HG03457 (cell line): ENCODE measurements at regions not wholly inside any gene's neighbourhood (a gene's known extent, or its start where the extent isn't known, plus 50 kb on each side); places are given as distances from the start of the nearest gene placed in this dataset.

ENCODE experiments used
- ATAC-seq: cut with Tn5 transposase; IDR thresholded peaks from one replicate; pipeline ENCODE4 v1.9.1; 2021; ENCODE audit warnings: moderate number of reproducible peaks; ENCODE audit not compliant: unreplicated experiment

GRCh38 chr5:8314965-8315364 lies 446.0 kb downstream of the MTRR start:
- ATAC-seq = no peak

DNA sequence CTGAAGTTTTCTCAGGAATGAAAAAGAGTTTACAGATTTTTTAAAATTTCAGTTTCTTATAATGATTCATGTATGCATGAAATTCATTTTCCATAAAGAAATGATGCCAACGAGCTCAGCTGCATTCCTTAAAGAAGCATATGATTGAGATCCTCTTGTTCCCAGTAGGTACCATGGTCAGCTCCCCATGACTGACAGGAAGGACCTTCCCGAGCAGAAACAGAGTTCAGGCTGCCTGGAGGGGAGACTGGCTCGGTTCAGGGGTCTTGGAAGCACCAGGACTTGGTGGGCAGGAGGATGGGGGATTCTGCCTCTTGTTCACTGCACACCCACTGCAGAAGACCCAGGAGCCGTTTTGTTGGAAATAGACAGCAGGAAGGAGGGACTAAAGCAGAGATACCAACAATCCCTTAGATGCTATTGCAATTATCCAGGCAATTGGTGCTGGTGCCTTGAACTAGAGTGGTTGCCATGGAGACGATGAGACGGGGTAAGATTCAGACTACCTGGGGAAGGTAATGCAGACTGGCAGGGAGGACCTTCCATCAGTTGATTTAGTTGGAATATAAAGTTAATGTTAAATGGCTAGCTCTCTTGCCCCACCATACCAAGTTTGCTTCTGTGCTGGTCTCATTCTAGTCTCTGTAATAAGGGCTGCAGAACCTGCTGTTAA lies 447.8 kb downstream of the MTRR start:
- no peak for ATAC-seq

GRCh38 chr5:8317335-8317734 lies 448.4 kb downstream of the MTRR start:
- no peak for ATAC-seq

GRCh38 chr5:8320244-8320643 lies 451.3 kb downstream of the MTRR start:
- ATAC-seq = no peak

GRCh38 chr5:8321272-8321671 lies 452.3 kb downstream of the MTRR start:
- ATAC-seq = no peak

DNA sequence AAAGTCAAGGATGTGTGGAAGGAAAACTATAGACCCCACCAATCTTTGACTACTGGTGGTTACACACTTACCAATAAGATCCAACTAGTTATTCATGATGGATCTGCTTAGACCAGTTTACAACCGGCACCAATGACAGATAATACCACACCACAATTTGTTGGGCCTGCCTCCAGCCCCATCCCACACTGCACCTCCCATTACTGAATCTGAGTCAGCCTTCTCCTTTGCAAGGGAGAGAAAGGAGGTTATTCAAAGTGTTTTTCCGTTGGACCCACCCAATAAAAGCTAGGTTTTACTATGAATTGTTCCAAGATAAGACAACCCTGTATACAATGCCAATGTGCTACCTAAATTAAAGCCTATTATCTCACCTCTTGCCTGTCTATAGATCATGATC lies 453.5 kb downstream of the MTRR start:
- no peak for ATAC-seq

GRCh38 chr5:8327016-8327415 lies 458.1 kb downstream of the MTRR start:
- ATAC-seq = no peak

DNA sequence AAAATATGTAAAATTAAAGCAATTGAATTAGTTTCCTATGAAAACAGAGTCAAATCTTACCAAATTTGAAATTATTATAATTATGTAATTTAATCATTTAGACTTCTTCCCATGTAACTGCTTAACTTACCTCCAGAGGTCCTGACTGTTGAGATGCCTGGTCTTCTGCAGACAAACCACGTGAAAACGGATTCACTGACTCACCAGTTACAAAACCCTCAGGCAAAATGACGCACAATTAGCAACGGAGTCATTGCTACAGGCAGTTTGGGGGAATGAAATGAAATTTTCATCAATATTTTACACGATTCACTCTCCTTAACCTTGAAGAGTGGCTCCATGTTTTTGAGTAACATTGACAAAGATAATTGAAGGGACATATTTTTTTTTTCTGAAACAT lies 460.8 kb downstream of the MTRR start:
- ATAC-seq = no peak

- ATAC-seq = no peak
These were observed 463.9 kb downstream of the MTRR start for GRCh38 chr5:8332666-8333445.

DNA sequence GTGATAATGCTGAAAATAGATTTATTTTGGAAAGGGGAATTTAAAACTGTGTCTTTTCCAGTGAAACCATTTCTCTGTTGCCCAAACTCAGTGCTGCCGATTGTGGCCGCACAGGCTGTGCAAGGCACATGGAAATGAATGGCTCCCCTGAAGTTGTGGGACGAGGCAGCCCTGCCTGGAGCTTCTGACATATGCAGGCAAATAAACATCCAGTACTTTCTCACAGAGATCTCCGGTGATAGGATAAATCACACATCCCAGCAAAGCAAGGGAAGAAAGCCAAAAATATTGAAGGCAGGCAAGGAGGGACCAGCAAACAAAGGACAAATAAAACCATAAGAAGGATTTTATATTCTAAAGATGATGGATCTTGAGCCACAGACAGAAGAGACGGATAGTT lies 464.5 kb downstream of the MTRR start:
- ATAC-seq = no peak

- no peak for ATAC-seq
These were observed 465.0 kb downstream of the MTRR start for GRCh38 chr5:8333977-8334376.

DNA sequence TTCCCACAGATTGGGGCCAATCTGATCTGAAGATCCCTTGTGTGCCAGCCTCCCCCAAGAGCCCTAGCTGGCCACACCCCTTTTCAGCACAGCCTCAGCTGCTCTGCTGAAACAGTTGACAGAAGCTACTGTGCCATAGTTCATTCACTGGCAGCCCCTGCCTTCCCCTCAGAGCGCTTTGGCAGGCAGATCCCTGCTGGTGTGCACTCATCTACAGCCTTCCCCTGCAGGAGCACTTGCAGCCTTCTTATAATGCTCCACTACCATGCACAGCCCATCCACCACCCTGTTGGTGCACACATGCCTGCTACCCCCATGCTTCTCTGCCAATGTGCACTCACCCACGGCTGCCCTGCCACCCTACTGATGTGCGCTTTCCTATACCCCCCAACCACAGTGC lies 471.3 kb downstream of the MTRR start:
- no peak for ATAC-seq

- no peak for ATAC-seq
These were observed 471.9 kb downstream of the MTRR start for GRCh38 chr5:8340739-8341344.

DNA sequence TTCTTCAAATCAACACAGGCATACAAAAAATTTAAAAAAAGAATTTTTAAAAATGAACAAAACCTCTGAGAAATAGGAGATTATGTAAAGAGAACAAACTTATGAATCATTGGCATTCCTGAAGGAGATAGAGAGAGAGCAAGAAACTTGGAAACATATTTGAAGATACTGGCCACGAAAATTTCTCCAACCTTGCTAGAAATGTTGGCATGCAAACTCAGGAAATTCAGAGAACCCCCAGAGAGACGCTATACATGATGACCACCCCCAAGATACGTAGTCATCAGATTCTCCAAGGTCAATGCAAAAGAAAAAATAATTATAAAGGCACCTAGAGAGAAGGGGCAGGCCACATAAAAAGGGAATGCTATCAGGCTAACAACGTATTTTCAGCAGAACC lies 472.5 kb downstream of the MTRR start:
- no peak for ATAC-seq

DNA sequence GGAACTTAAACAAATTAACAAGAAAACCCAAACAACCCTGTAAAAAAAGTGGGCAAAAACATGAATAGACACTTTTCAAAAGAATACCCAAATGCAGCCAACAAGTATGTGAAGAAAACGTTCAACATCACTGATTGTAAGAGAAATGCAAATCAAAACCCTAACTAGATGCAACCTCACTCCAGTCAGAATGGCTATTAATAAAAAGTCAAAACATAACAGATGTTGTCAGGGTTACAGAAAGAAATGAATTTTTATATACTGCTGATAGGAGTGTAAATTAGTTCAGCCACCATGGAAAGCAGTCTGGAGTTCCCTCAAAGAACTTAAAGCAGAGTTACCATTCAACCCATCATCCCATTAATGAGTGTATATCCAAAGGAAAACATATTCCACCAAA lies 479.0 kb downstream of the MTRR start:
- ATAC-seq = no peak

DNA sequence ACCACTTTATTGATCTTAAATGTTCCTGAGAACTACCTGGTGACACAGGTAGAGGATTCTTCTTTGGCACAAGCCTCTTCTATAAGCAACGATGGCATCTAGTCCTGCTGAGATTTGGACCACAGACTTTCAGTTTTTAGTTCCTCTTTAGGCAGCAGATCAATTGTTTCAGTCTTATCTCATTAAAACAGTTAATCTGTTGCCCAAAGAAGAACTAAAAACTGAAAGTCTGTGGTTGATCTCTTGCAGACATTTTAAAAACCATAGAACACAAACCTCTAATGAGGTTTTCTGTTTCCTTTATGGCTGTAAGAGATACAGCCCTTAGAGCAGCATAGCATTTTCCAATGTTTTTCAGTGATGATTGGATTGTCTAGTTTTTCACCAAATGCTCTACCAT lies 480.9 kb downstream of the MTRR start:
- ATAC-seq = peak; percentile 97

GRCh38 chr5:8350644-8351339 lies 481.8 kb downstream of the MTRR start:
- no peak for ATAC-seq

DNA sequence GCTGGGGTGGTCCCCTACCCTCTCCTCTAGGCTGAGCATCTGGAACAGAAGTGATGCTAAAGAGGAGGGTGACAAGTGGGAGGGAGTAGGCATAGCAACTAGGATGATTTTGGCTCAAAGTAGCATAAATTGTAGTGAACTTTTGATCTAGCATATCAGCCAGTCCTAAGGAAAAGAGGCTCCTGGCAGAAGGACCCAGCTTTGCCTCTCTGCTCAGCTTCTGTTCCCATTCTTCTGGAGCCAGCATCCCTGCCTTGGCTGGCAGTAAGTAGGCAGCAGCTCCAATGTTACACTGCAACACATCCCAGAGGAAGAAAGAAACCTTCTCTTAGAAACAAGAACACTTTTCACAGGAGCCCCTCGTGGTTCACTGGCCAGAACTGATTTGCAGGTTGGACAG lies 487.0 kb downstream of the MTRR start:
- no peak for ATAC-seq

DNA sequence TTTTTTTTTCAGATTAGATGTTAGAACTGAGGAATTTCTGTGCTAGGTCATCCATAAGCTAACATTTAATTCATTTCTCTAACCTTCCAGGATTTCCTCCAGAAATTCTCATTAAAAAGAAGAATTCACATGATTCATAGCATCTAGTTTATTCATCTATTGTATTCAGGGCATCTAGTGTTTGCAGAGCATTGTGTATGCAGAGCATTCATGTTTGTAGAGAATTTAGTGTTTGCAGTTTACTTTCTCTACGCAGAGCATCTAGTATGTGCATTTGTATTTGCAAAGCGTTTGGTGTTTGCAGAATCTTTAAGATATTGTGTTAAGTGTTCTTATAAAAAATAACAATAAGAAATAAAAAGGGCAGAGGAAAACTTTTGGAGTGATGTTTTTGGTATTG lies 491.1 kb downstream of the MTRR start:
- no peak for ATAC-seq

DNA sequence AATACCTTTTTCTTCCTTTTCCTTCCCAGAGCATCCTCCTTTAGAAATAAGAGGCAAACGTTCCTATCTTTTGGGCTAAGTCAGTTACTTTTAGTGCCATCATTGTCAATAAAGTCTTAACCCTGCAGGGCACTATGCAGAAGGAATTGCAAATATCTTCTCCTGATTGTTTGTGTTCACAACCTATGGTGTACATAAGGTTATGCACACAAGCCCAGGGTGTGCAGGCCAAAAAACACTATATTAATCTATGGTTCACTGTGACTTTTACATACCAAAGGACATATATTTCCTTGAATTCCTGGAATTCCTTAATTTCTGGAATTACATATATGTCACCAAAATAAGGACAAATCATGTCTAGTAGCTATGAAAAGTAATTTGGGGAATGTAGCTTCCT lies 493.5 kb downstream of the MTRR start:
- ATAC-seq = no peak

DNA sequence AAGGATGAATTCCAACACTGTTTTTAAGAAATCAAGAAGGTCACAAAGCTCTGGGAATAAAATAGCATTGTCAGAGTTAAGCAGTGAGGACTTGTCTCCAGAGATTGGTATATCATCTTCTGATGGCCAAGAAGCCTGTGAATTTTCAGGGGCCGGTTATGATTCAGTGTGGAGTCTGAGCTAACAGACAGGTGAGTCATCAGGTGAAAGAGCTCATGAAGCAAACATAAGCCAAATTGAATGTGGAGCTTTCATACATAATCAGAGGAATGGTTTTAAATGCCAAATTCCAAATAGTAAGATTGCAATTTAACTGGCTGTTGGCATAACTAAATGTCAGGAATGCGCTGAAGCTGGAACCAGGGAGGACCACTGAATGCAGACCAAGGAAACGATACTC lies 494.2 kb downstream of the MTRR start:
- ATAC-seq = no peak

DNA sequence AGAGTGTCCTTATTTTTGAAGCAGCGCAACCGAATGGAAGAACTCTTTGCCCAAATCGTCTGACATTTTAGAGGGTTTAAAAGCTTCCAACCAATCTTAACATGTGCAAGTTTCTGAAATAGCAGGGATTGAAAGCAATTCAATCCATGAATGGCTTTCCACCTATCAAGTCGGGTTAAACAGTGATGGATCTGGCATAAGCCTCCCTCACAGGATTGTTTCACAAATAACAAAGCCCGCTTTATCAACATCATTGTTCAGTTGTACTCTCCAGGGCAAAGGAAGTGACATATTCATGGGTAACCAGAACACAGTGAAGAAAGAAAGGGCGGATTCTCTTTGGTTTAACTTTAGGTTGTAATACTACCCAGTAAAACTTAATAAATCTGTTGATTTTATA lies 497.3 kb downstream of the MTRR start:
- no peak for ATAC-seq
